Activated CD8-positive, alpha-beta T cell treated with anti-CD3 and anti-CD28 coated beads for 36 hours (primary cell): ENCODE measurements at regions not wholly inside any gene's neighbourhood (a gene's known extent, or its start where the extent isn't known, plus 50 kb on each side); places are given as distances from the start of the nearest gene placed in this dataset.

Experiments used
- ATAC-seq: fragments of 200-7000 bp; cut with Tn5 transposase; one replicate; pipeline ENCODE4 v1.10.0; 2021; ENCODE audit warnings: mild to moderate bottlenecking, moderate library complexity
- CTCF ChIA-PET: fragments of 350-600 bp; sonication (Branson Sonifier 250); formaldehyde crosslinking; loops from one replicate; lab custom pipeline; 2021; ENCODE audit warnings: antibody characterized with exemption; lab: Charles Lee
- POLR2A ChIA-PET: fragments of 350-600 bp; sonication (Branson Sonifier 250); formaldehyde crosslinking; loops from one replicate; lab custom pipeline; 2021; ENCODE audit warnings: antibody characterized with exemption; lab: Charles Lee
- DNase-seq: peaks from one replicate; pipeline ENCODE4 v3.0.0-alpha.2; 2020
- H3K27ac Mint-ChIP-seq: one replicate; pipeline ENCODE4 v1.8.0; 2021; ENCODE audit warnings: mild to moderate bottlenecking, mixed read lengths
- H3K27me3 Mint-ChIP-seq: one replicate; pipeline ENCODE4 v1.8.0; 2021; ENCODE audit warnings: mixed read lengths
- H3K36me3 Mint-ChIP-seq: one replicate; pipeline ENCODE4 v1.8.0; 2021; ENCODE audit warnings: low read depth, mixed read lengths
- H3K4me1 Mint-ChIP-seq: one replicate; pipeline ENCODE4 v1.8.0; 2021; ENCODE audit warnings: low read depth, mixed read lengths
- H3K4me3 Mint-ChIP-seq: one replicate; pipeline ENCODE4 v1.8.0; 2021; ENCODE audit warnings: mild to moderate bottlenecking, moderate library complexity, mixed read lengths
- H3K9me3 Mint-ChIP-seq: one replicate; pipeline ENCODE4 v1.8.0; 2021; ENCODE audit warnings: mixed read lengths
- CTCF ChIP-seq: fragments of 200-600 bp; IDR thresholded peaks from one replicate; pipeline ENCODE4 v1.8.0; 2022; ENCODE audit warnings: antibody characterized with exemption, mild to moderate bottlenecking
- intact Hi-C: fragments of 100-400 bp; cut with micrococcal nuclease; formaldehyde crosslinking; loops from one replicate; pipeline ENCODE4 v1.10.0; 2022

GRCh38 chrX:26670521-26670920, 454.6 kb downstream of the MAGEB5 start:
- ATAC-seq (no peak), DNase-seq (no peak)
- Mint-ChIP-seq H3K36me3 (no peaks in the 10 kb centered on the region), H3K9me3 (peaks cover 2% of the 10 kb centered on the region), H3K4me3 (no peak overlapping the region), H3K4me1 (no peaks in the 10 kb centered on the region), H3K27me3 (no peaks in the 10 kb centered on the region), H3K27ac (no peak overlapping the region)
- no peak for TF ChIP-seq CTCF
- intact Hi-C loops, result no loop called here
- ChIA-PET CTCF (no interaction called here), POLR2A (no interaction called here)

GRCh38 chrX:26664919-26665318, 448.9 kb downstream of the MAGEB5 start:
- intact Hi-C loops, result no loop called here
- no peaks in the 10 kb centered on the region for H3K27me3 Mint-ChIP-seq
- no peak overlapping the region for H3K4me3 Mint-ChIP-seq
- H3K27ac Mint-ChIP-seq, result no peak overlapping the region
- POLR2A ChIA-PET, result no interaction called here
- no peak for TF ChIP-seq CTCF
- no peaks in the 10 kb centered on the region for H3K4me1 Mint-ChIP-seq
- H3K9me3 Mint-ChIP-seq, result peaks cover under 1% of the 10 kb centered on the region
- ATAC-seq (no peak), DNase-seq (no peak)
- CTCF ChIA-PET, result no interaction called here
- H3K36me3 Mint-ChIP-seq, result no peaks in the 10 kb centered on the region

GRCh38 chrX:26653050-26653449, 437.1 kb downstream of the MAGEB5 start:
- ATAC-seq (no peak), DNase-seq (no peak)
- TF ChIP-seq CTCF, result no peak
- no peaks in the 10 kb centered on the region for H3K4me1 Mint-ChIP-seq
- ChIA-PET POLR2A (no interaction called here), CTCF (no interaction called here)
- peaks cover 6% of the 10 kb centered on the region for H3K9me3 Mint-ChIP-seq
- H3K36me3 Mint-ChIP-seq, result no peaks in the 10 kb centered on the region
- intact Hi-C loops, result no loop called here
- H3K27me3 Mint-ChIP-seq, result no peaks in the 10 kb centered on the region
- H3K4me3 Mint-ChIP-seq, result no peak overlapping the region
- no peak overlapping the region for H3K27ac Mint-ChIP-seq

GRCh38 chrX:26651755-26652154, 435.8 kb downstream of the MAGEB5 start:
- ChIA-PET POLR2A (no interaction called here), CTCF (interaction anchor here (1.0 to 2.1 kb wide), 2 partner anchors 10 to 534 kb away, joined by 3 to 5 read pairs; no protein-coding TSS in a partner anchor)
- Mint-ChIP-seq H3K36me3 (no peaks in the 10 kb centered on the region), H3K9me3 (peaks cover 6% of the 10 kb centered on the region), H3K27ac (no peak overlapping the region), H3K27me3 (no peaks in the 10 kb centered on the region), H3K4me1 (no peaks in the 10 kb centered on the region), H3K4me3 (no peak overlapping the region)
- intact Hi-C loops, result no loop called here
- DNase-seq (peak; percentile 4), ATAC-seq (no peak)
- TF ChIP-seq CTCF, result no peak

GRCh38 chrX:26649534-26649933, 433.6 kb downstream of the MAGEB5 start:
- Mint-ChIP-seq H3K36me3 (no peaks in the 10 kb centered on the region), H3K27ac (no peak overlapping the region), H3K4me1 (no peaks in the 10 kb centered on the region), H3K9me3 (peaks cover 4% of the 10 kb centered on the region), H3K4me3 (no peak overlapping the region), H3K27me3 (no peaks in the 10 kb centered on the region)
- CTCF ChIA-PET, result no interaction called here
- DNase-seq (no peak), ATAC-seq (no peak)
- POLR2A ChIA-PET, result no interaction called here
- intact Hi-C loops, result no loop called here
- TF ChIP-seq CTCF, result peak; percentile 22
